B cell (primary cell): ENCODE measurements at regions not wholly inside any gene's neighbourhood (a gene's known extent, or its start where the extent isn't known, plus 50 kb on each side); places are given as distances from the start of the nearest gene placed in this dataset.
"Not testable (repeated sequence)": the region's sequence is repeated elsewhere in the genome, so short reads cannot be mapped to it uniquely, and the experiment has no call there.

Source experiments
- ATAC-seq: fragments of 200-7000 bp; cut with Tn5 transposase; one replicate; pipeline ENCODE4 v1.10.0; 2021; ENCODE audit warnings: low read depth, mild to moderate bottlenecking, moderate number of reproducible peaks, moderate library complexity
- CTCF ChIA-PET: fragments of 350-600 bp; sonication (Branson Sonifier 250); formaldehyde crosslinking; loops from one replicate; lab custom pipeline; 2021; ENCODE audit warnings: antibody characterized with exemption, inconsistent platforms; lab: Charles Lee
- POLR2A ChIA-PET: fragments of 350-600 bp; sonication (Branson Sonifier 250); formaldehyde crosslinking; loops from one replicate; lab custom pipeline; 2021; ENCODE audit warnings: antibody characterized with exemption; lab: Charles Lee
- DNase-seq: peaks from one replicate; pipeline ENCODE4 v3.0.0; 2013
- H2AFZ ChIP-seq: 2 replicates; pipeline ENCODE4 v1.6.1; 2012; ENCODE audit warnings: mild to moderate bottlenecking, low read depth, low read length; ENCODE audit not compliant: insufficient read depth, poor library complexity, severe bottlenecking
- H3K27ac ChIP-seq, 2 donors: 1 replicate in 1 of 2; 2 replicates in 1 of 2; pipeline ENCODE4 v1.5.1; 2012 to 2013; ENCODE audit warnings: low read length in 2 of 2, mild to moderate bottlenecking in 2 of 2, moderate library complexity in 1 of 2
- H3K27me3 ChIP-seq, 4 experiments: fragments of 200-600 bp in 1 of 4; sonication (generic) in 1 of 4; replicated peaks in 1 of 4; 1 replicate in 2 of 4; 2 replicates in 2 of 4; pipeline versions ENCODE4 v1.6.1 to v1.7.0; 2013 to 2016; ENCODE audit warnings: low read length in 3 of 4, mild to moderate bottlenecking in 2 of 4, mixed read lengths in 1 of 4, moderate library complexity in 1 of 4; ENCODE audit not compliant: insufficient read depth in 4 of 4, control insufficient read depth in 3 of 4; ENCODE audit errors: control extremely low read depth in 1 of 4
- H3K36me3 ChIP-seq, 2 experiments: replicated peaks in 1 of 2; 1 replicate in 1 of 2; 2 replicates in 1 of 2; pipeline versions ENCODE4 v1.6.1 to v1.7.1; 2013; ENCODE audit warnings: low read length in 1 of 2; ENCODE audit not compliant: insufficient read depth in 2 of 2, control insufficient read depth in 1 of 2; ENCODE audit errors: control extremely low read depth in 1 of 2, extremely low read depth in 1 of 2
- H3K4me1 ChIP-seq, 2 donors: fragments of 200-600 bp in 1 of 2; sonication (generic) in 1 of 2; 1 replicate in 1 of 2; 2 replicates in 1 of 2; pipeline versions ENCODE4 v1.5.1 to v1.6.1; 2013 to 2017; ENCODE audit warnings: low read length in 2 of 2; ENCODE audit not compliant: control insufficient read depth in 2 of 2, insufficient read depth in 2 of 2
- H3K4me2 ChIP-seq: replicated peaks from 2 replicates; pipeline ENCODE3; 2012; ENCODE audit warnings: mild to moderate bottlenecking, low read depth, low read length; ENCODE audit not compliant: poor library complexity, severe bottlenecking
- H3K4me3 ChIP-seq, 5 experiments: fragments of 200-600 bp in 1 of 5; sonication (generic) in 1 of 5; 1 replicate in 3 of 5; 2 replicates in 2 of 5; pipeline versions ENCODE4 v1.5.1 to v1.7.0; 2011 to 2016; ENCODE audit warnings: low read length in 4 of 5, mild to moderate bottlenecking in 4 of 5, low read depth in 2 of 5, control low read depth in 1 of 5, moderate library complexity in 1 of 5; ENCODE audit not compliant: insufficient read depth in 1 of 5; ENCODE audit errors: control extremely low read depth in 1 of 5, extremely low read depth in 1 of 5
- H3K79me2 ChIP-seq: fragments of 200-600 bp; sonication (generic); one replicate; pipeline ENCODE4 v1.6.0; 2016; ENCODE audit warnings: low read length; ENCODE audit not compliant: control insufficient read depth, insufficient read depth
- H3K9ac ChIP-seq: fragments of 200-600 bp; sonication (generic); 2 replicates; pipeline ENCODE4 v1.6.1; 2017; ENCODE audit warnings: mild to moderate bottlenecking, low read length, moderate library complexity
- H3K9me3 ChIP-seq, 3 donors: one replicate each; pipeline versions ENCODE4 v1.6.1 to v1.7.1; 2013; ENCODE audit warnings: low read length in 2 of 3; ENCODE audit not compliant: control insufficient read depth in 2 of 3, insufficient read depth in 1 of 3; ENCODE audit errors: control extremely low read depth in 1 of 3
- H4K20me1 ChIP-seq: 2 replicates; pipeline ENCODE4 v1.6.0; 2012; ENCODE audit warnings: mild to moderate bottlenecking, low read length; ENCODE audit not compliant: insufficient read depth, control insufficient read depth, poor library complexity, severe bottlenecking
- H3K27ac Mint-ChIP-seq: one replicate; pipeline ENCODE4 v1.8.0; 2021; ENCODE audit warnings: mixed read lengths
- H3K27me3 Mint-ChIP-seq: one replicate; pipeline ENCODE4 v1.8.0; 2021; ENCODE audit warnings: mixed read lengths
- H3K4me1 Mint-ChIP-seq: one replicate; pipeline ENCODE4 v1.8.0; 2021; ENCODE audit warnings: mixed read lengths
- H3K4me3 Mint-ChIP-seq: one replicate; pipeline ENCODE4 v1.8.0; 2021; ENCODE audit warnings: mixed read lengths
- H3K9me3 Mint-ChIP-seq: one replicate; pipeline ENCODE4 v1.8.0; 2022; ENCODE audit warnings: mixed read lengths; ENCODE audit not compliant: insufficient read depth
- EZH2 ChIP-seq: IDR thresholded peaks from 2 replicates; pipeline ENCODE4 v1.6.1; 2012; ENCODE audit warnings: borderline replicate concordance, low read depth, mild to moderate bottlenecking, moderate library complexity, low read length; ENCODE audit not compliant: insufficient read depth, poor library complexity, severe bottlenecking
- WGBS: methylation state at CpG from one replicate; pipeline ENCODE4 v1.1.5; 2013; ENCODE audit warnings: missing lambda C conversion rate; ENCODE audit not compliant: insufficient coverage; 5-methylcytosine and 5-hydroxymethylcytosine counted together
- intact Hi-C: fragments of 100-400 bp; cut with micrococcal nuclease; formaldehyde crosslinking; loops from one replicate; pipeline ENCODE4 v1.10.0; 2022
- TF ChIP-seq, protein P1 (sequence below): fragments of 200-600 bp; IDR thresholded peaks from one replicate; pipeline ENCODE4 v1.8.0; 2022; ENCODE audit warnings: antibody characterized with exemption, mild to moderate bottlenecking

DNA sequence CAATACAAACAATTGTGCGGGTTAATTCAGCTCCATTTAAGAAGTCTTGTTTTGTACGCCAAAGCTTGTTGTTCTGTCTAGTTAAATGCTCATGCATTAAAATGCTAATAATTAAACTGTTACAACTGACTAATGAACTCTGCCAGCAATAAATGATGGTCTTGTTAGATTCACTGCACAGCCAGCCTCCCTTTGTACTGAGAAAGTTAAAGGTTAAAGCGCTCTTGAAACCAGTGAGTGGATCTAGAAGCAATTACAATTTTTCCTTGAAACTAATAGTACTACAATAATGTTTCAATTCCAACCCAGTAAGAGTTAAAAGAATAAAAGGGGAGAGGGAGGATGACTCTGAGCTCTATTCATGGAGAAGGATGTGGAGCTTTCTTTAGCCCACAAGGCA lies 233.0 kb downstream of the EMX2 start:
- no peak for TF ChIP-seq EZH2
- TF ChIP-seq, protein P1, sequence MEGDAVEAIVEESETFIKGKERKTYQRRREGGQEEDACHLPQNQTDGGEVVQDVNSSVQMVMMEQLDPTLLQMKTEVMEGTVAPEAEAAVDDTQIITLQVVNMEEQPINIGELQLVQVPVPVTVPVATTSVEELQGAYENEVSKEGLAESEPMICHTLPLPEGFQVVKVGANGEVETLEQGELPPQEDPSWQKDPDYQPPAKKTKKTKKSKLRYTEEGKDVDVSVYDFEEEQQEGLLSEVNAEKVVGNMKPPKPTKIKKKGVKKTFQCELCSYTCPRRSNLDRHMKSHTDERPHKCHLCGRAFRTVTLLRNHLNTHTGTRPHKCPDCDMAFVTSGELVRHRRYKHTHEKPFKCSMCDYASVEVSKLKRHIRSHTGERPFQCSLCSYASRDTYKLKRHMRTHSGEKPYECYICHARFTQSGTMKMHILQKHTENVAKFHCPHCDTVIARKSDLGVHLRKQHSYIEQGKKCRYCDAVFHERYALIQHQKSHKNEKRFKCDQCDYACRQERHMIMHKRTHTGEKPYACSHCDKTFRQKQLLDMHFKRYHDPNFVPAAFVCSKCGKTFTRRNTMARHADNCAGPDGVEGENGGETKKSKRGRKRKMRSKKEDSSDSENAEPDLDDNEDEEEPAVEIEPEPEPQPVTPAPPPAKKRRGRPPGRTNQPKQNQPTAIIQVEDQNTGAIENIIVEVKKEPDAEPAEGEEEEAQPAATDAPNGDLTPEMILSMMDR = no peak
- Histone ChIP-seq H3K27ac (no peak overlapping the region), H3K9ac (no peak overlapping the region), H3K36me3 (no peaks in the 10 kb centered on the region), H3K4me2 (no peak overlapping the region), H3K27me3 (no peaks in the 10 kb centered on the region), H3K79me2 (no peaks in the 10 kb centered on the region), H3K9me3 (no peaks in the 10 kb centered on the region), H2AFZ (no peak overlapping the region), H3K4me3 (no peak overlapping the region), H3K4me1 (no peaks in the 10 kb centered on the region), H4K20me1 (no peaks in the 10 kb centered on the region)
- intact Hi-C loops = no loop called here
- H3K9me3 Mint-ChIP-seq = no peaks in the 10 kb centered on the region
- DNase-seq (no peak), ATAC-seq (no peak)
- no peak overlapping the region for H3K27ac Mint-ChIP-seq
- ChIA-PET POLR2A (no interaction called here), CTCF (no interaction called here)
- H3K4me1 Mint-ChIP-seq = no peaks in the 10 kb centered on the region
- H3K4me3 Mint-ChIP-seq = no peak overlapping the region
- peaks cover 4% of the 10 kb centered on the region for H3K27me3 Mint-ChIP-seq
- no CpG with 5 or more reads among the region's 3 CpGs for WGBS

DNA sequence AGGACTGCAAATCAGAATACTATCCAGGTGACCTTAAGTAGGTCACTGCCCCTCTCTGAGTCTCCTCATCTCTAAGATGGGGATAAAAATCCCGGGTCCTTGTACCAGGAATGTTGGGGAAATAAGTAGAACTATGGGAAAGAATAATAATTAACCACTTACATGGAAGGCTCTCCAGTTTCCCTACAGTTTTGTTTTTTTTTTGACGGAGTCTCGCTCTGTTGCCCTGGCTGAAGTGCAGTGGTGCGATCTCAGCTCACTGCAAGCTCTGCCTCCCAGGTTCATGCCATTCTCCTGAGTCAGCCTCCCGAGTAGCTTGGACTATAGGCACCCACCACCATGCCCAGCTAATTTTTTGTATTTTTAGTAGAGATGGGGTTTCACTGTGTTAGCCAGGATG lies 234.7 kb downstream of the EMX2 start:
- H3K36me3 ChIP-seq, POLR2A ChIA-PET, H3K9me3 Mint-ChIP-seq, H3K27ac Mint-ChIP-seq, ATAC-seq, H3K27me3 ChIP-seq, H3K4me3 ChIP-seq, H3K4me3 Mint-ChIP-seq, H3K4me1 ChIP-seq, H3K27me3 Mint-ChIP-seq, H4K20me1 ChIP-seq, CTCF ChIA-PET, intact Hi-C loops, H3K4me1 Mint-ChIP-seq, H3K79me2 ChIP-seq, DNase-seq, H3K9ac ChIP-seq, H3K9me3 ChIP-seq, H2AFZ ChIP-seq, H3K27ac ChIP-seq, H3K4me2 ChIP-seq: not testable (repeated sequence)
- WGBS = 97% methylated on average over 3 of the region's 5 CpGs
